Colon (tissue), 2 donors: ENCODE measurements at regions not wholly inside any gene's neighbourhood (a gene's known extent, or its start where the extent isn't known, plus 50 kb on each side); places are given as distances from the start of the nearest gene placed in this dataset.
"Not testable (repeated sequence)": the region's sequence is repeated elsewhere in the genome, so short reads cannot be mapped to it uniquely, and the experiment has no call there.

Source experiments
- FAIRE-seq: peaks from 2 replicates; lab custom pipeline; 2012; peaks lifted over from hg19 to GRCh38; lab: Jason Lieb, UNC
- donor health status: control.
- donor health status: control.

- FAIRE-seq, result no peak
Observed at GRCh38 chr10:125554016-125554703, 128.8 kb downstream of the TEX36 start.

GRCh38 chr10:125553091-125553490 is 129.9 kb downstream of the TEX36 start:
- FAIRE-seq, result no peak

- no peak for FAIRE-seq
Observed at GRCh38 chr10:125551247-125551646, 131.7 kb downstream of the TEX36 start.

DNA sequence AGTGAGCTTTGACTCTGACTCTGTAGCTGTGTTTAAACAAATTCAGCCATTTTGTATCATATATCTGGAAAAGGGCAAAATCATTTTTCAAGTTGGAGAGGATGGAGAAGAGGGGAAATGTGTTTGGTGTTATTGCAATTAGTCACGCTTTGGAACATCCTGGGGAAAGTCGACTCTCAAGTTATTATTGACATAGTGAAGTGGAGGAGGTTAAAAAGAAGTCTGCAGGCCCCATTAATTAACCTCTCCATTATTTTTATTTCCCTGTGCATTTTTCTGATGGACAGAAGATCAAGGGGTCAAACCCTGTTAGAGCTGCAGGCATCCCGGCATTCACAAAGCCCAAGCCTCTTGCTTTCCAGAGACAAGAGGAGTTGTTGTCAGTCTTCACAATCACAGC is 132.6 kb downstream of the TEX36 start:
- no peak for FAIRE-seq

DNA sequence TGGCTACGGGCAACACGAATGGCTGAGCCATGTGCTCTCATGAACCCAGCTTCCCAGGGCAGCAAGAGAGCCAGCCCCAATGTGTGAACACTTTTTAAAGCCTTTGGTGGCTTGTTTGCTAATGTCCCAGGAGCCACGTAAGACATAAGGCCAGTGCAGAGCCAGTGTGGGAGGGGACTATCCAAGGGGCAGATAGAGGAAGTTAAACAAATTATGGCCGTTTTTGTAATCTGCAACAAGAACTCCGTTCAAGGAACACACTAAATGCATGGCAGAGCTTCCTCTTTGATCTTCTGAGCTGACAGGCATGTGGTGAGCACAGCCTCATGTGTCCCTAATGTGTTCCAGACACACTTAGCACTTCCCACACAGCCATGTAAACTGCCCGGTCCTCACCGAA is 133.3 kb downstream of the TEX36 start:
- FAIRE-seq, result no peak

DNA sequence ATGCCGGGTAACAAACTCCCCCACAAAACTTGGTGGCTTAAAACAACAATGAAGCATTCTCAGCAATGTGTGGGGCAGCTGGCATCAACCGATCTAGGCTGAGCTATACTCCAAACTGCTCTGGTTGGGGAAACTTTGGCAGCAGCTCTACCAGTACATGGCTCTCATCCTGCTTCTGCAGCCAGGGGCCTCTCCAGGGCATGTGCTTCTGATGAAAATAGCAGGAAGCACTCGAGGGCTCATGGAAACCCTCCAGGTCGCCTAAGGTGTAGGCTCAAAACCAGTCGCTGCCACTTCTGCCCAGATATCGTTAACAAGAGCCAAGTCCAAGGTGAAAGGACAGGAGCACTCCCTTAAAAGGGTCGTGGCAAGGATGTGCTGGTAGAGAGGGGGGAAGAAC is 134.1 kb downstream of the TEX36 start:
- no peak for FAIRE-seq

GRCh38 chr10:125548356-125548755 is 134.6 kb downstream of the TEX36 start:
- no peak for FAIRE-seq

DNA sequence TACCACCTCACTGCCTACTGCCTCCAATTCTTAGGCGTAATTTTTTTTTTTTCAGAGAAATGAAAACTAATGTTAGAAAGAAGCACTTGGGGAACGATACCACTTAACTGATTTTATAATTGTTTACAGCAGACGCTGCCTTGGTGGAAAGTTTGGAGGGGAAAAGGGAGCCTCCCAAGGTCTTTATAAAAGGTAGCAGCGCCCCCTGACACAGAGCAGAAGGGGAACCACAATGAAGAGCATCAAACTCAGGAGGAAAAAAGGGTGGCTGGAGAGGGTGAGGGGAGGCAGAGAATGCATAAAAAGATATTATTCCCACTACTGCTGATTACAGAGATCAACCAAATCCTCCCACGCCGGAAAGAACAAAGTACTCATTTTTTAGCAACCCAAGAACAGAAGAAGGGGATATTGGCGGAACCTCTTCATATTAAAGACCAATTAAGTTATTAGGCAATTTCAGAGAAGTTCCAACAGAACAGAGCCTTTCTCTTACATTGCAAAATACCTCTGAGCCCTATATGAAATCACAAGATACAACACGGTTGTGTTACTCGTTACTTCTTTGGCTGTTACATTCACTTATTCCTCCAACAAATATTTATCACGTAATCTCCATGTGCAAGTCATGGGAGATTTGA is 135.8 kb downstream of the TEX36 start:
- no peak for FAIRE-seq

DNA sequence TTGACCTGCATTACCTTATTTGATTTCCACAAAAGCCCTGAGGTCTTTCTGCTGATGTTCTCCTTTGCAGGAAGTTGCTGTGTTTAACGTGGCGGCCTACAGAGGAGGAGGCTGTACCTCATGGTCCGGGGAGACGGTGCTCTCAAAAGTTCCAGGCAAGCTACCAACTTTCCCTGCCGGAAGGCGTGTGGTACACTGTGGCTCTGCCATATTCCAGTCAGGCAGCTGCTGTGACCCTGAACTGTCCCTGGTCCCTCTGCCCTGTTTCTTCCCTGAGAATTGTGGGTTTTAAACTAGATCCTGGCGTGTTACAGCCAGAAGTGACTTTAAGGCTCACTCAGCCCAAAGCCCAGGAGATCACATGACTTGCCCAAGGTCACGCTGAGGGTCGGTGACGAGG is 139.2 kb downstream of the TEX36 start:
- no peak for FAIRE-seq

DNA sequence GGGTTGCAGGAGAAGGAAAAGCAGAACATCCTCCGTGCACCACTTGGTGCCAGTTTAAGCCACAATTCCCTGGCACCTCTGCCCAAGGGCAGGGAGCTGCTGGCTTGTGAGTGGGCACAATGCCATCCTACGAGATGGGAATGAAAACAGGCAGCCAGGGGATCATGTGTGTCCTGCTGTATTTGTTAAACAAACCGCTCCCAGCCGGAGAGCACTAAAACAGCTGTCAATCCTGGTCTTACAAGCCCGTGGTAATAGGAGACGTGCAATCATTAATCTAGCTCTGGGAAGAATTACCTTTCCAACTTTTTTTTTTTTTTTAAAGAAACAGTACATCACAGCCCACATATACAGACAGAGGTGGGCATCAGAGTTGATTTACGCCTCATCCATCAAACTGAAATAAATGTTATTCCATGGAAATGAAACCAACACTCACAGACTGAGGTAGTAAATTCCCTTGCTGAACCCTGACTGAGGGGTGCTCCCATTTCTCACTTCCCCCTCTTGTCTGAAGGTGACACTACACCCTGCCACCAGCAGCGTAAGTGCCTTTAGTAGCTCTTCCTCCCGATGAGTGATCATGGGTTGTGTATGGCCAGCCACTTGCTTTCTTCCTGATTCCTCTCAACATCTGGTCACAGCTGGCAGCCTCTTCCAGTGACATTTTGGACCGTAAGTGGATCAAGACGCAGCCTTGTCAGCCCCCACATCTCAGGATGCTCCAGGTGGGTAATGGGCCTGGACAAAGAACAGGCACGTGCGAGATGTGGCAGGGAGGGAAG is 143.8 kb downstream of the TEX36 start:
- FAIRE-seq, result no peak

GRCh38 chr10:125536236-125536635 is 146.7 kb downstream of the TEX36 start:
- no peak for FAIRE-seq

- no peak for FAIRE-seq
Observed at GRCh38 chr10:125535559-125535958, 147.4 kb downstream of the TEX36 start.

DNA sequence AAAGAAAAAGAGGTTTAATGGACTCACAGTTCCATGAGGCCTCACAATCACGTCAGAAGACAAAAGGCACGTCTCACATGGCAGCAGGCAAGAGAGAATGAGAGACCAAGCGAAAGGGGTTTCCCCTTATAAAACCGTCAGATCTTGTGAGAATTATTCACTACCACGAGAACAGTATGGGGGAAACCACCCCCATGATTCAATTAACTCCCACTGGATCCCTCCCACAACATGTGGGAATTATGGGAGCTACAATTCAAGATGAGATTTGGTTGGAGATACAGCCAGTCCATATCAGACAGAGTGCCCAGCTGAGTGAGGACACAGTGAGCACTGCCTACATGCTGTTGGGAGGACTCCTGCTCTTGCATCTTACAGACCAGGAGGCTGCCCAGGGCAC is 148.4 kb downstream of the TEX36 start:
- no peak for FAIRE-seq

DNA sequence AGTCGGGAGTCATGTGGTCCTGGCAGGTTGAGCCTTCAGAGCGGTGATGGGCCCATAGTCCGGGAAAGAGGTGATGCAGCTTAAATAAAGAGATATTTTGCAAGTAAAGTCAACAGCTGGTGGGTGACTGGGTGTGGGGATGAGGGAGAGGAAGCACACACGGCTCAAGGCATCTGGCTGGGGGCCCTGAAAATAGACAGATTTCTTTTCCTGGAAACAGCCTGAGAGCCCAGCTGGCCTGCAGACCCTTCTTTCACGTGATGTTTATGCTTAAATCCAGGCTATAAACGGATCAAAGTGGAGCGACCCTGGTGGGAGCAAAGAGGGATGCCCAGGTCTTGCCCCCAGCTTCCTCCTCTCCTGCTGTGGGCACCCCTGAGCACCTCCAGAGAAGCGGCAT is 149.1 kb downstream of the TEX36 start:
- no peak for FAIRE-seq

- FAIRE-seq, result no peak
Observed at GRCh38 chr10:125531465-125531864, 151.5 kb downstream of the TEX36 start.

DNA sequence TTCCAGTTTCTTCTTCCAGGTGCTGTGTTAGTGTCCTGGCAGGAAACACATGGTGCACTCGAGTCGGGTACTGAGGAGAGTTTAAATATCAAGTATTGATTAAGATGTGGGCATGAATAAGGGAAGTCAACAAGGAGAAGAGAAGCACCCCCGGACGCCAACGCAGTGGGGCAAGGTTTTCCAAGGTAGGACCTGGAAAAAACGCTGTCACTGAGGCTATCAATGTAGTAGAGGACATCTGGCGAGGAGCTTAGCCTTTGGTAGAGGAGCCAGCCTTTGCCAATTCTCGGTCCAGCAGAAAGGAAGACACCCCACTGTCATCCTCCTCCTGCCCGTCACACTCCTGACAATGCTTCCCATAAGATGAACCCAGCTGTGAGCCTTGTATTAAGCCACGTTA is 159.6 kb downstream of the TEX36 start:
- no peak for FAIRE-seq

DNA sequence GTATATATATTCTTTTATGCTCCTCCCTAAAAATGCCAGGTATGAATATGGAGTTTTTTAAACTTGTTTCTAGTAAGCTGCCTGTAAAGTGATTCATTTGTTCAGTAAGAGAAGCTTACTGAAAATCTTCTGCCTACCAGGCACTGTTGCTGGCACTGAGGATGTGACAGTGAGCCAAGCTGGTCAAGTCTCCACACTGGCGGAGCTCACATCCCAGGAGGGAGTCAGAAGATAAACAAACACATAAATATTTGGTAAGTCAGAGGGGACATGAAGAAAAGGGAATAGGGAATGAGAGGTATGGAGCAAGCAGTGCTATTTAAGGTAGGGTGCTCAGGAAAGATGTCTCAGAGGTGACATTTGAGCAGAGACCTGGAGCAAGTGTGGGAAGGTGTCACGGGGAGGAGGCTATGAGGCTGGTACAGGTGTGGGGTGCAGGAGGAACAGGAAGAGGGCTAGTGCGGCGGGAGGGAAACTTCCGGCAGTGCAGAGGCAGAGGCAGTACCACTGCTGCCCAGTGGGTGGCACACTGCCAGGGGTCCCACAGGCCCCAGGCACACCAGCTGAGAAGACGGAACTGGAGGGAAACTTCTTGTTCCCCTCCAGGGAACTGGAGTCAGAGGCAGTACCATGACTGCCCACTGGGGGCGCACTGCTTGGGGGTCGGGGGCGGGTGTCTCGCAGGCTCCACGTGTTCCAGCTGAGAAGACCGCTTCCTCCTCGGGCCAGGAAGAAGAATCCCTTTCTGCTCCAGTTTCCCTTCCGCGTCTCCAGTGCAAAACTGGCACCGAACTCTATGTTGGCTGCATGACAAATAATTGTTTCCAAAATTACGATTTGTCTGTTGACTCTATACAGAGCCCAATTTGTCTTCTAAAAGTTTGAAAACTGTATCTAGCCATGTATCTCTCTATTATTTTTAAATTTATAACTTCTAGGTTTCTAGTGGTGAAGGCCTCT is 161.0 kb downstream of the TEX36 start:
- no peak for FAIRE-seq

- FAIRE-seq, result no peak
Observed at GRCh38 chr10:125520968-125521367, 162.0 kb downstream of the TEX36 start.

DNA sequence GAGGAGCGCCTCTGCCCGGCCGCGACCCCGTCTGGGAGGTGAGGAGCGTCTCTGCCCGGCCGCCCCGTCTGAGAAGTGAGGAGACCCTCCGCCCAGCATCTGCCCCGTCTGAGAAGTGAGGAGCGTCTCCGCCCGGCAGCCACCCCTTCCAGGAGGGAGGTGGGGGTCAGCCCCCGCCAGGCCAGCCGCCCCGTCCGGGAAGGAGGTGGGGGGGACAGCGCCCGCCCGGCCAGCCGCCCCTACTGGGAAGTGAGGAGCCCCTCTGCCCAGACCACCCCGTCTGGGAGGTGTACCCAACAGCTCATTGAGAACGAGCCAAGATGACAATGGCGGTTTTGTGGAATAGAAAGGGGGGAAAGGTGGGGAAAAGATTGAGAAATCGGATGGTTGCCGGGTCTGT is 164.6 kb downstream of the TEX36 start:
- not testable (repeated sequence) for FAIRE-seq

DNA sequence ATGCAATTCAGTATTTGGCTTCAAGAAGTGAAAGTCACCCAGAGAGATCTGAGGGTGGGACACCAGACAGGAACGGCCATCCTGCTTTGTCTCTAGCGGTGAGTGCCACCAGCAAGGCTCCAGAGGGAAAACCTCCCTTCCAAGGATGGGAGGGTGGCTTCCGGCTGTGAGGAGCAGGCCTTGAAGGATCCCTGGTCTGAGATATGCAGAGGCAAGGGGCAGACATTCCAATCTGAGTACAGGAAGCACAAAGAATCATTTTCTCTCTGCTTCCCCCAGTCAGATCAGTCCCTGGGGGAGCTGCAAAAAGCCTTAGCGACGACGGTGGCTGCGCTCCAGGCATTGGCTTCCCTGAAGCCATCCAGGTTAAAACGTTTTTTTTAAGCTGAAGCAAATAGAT is 167.4 kb downstream of the TEX36 start:
- FAIRE-seq, result no peak

DNA sequence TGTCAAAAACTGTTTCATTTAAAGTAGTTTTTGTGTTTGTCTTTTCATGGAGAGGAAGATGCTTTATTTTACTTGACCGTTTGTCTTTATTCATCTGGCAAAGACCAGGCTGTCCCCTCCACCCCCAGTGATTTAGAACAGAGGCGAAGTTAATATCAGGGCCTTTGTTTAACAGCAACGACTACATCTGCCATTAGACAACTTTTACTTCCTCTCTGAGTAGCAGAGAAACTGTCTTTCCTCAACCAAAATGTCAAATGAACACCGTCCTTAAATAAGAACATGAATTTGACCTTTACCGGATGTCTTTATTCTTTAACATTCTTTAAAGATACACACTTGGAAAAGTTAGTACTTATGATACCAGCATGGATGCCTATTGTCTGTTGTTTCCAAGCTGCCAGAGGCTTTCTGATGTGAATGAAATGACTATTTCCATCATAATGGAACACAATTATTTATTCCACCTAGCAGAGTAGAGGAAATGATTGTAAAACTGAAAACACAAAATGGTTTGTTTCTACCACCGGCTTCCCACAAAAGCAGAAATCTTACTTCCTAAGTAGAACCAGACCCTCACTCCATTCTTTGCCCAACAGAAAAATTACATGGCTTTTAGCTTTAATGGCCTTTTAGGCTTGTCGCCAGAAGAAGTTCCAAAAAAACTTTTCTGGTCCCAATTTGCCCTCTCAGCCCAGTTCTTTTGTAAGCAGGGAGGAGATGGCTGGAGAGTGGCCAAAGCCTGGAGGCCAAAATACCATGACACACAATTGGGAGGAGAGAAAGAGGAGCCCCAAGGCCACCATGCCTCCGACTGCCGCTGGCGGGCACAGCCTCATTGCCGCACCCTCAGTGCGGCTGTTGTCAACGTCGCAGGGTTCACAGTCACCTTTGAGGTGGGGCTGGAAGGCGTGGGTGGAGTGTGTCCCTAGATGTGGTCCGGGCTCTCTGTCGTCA is 168.5 kb downstream of the TEX36 start:
- no peak for FAIRE-seq
